ENCODE measurements at regions not wholly inside any gene's neighbourhood (a gene's known extent, or its start where the extent isn't known, plus 50 kb on each side); places are given as distances from the start of the nearest gene placed in this dataset.

GRCh38 chr19:31548941-31549340, 199.7 kb upstream of the TSHZ3 start:
- no peaks in the 10 kb centered on the region for H3K27me3 Mint-ChIP-seq (ENCODE audit: unreplicated experiment)
- no peaks in the 10 kb centered on the region for H3K36me3 Mint-ChIP-seq (ENCODE audit: low read depth, unreplicated experiment)
- H3K9me3 Mint-ChIP-seq (ENCODE audit: unreplicated experiment) = no peaks in the 10 kb centered on the region
- H3K4me3 Mint-ChIP-seq (ENCODE audit: unreplicated experiment) = no peak overlapping the region
- no peak overlapping the region for H3K27ac Mint-ChIP-seq (ENCODE audit: unreplicated experiment)
- TF ChIP-seq CTCF (IDR thresholded peaks at IDR 0.05; ENCODE audit: unreplicated experiment) = peak; percentile 51
- no peaks in the 10 kb centered on the region for H3K4me1 Mint-ChIP-seq (ENCODE audit: unreplicated experiment)
- peak; percentile 29 for DNase-seq (ENCODE audit: low spot score)

- no peaks in the 10 kb centered on the region for H3K36me3 Mint-ChIP-seq (ENCODE audit: low read depth, unreplicated experiment)
- TF ChIP-seq CTCF (IDR thresholded peaks at IDR 0.05; ENCODE audit: unreplicated experiment) = no peak
- H3K9me3 Mint-ChIP-seq (ENCODE audit: unreplicated experiment) = no peaks in the 10 kb centered on the region
- H3K27me3 Mint-ChIP-seq (ENCODE audit: unreplicated experiment) = no peaks in the 10 kb centered on the region
- H3K4me3 Mint-ChIP-seq (ENCODE audit: unreplicated experiment) = no peak overlapping the region
- H3K27ac Mint-ChIP-seq (ENCODE audit: unreplicated experiment) = no peak overlapping the region
- DNase-seq (ENCODE audit: low spot score) = no peak
- no peaks in the 10 kb centered on the region for H3K4me1 Mint-ChIP-seq (ENCODE audit: unreplicated experiment)
These were observed 204.0 kb upstream of the TSHZ3 start for GRCh38 chr19:31553112-31553845.

GRCh38 chr19:31553846-31554215, 204.6 kb upstream of the TSHZ3 start:
- no peak for TF ChIP-seq CTCF (IDR thresholded peaks at IDR 0.05; ENCODE audit: unreplicated experiment)
- DNase-seq (ENCODE audit: low spot score) = no peak
- no peak overlapping the region for H3K27ac Mint-ChIP-seq (ENCODE audit: unreplicated experiment)
- H3K4me3 Mint-ChIP-seq (ENCODE audit: unreplicated experiment) = no peak overlapping the region
- H3K27me3 Mint-ChIP-seq (ENCODE audit: unreplicated experiment) = no peaks in the 10 kb centered on the region
- H3K36me3 Mint-ChIP-seq (ENCODE audit: low read depth, unreplicated experiment) = no peaks in the 10 kb centered on the region
- H3K9me3 Mint-ChIP-seq (ENCODE audit: unreplicated experiment) = no peaks in the 10 kb centered on the region
- H3K4me1 Mint-ChIP-seq (ENCODE audit: unreplicated experiment) = no peaks in the 10 kb centered on the region

- no peak for DNase-seq (ENCODE audit: low spot score)
- Mint-ChIP-seq H3K36me3 (ENCODE audit: low read depth, unreplicated experiment) (no peaks in the 10 kb centered on the region), H3K9me3 (ENCODE audit: unreplicated experiment) (no peaks in the 10 kb centered on the region), H3K27me3 (ENCODE audit: unreplicated experiment) (no peaks in the 10 kb centered on the region), H3K4me3 (ENCODE audit: unreplicated experiment) (no peak overlapping the region), H3K27ac (ENCODE audit: unreplicated experiment) (no peak overlapping the region), H3K4me1 (ENCODE audit: unreplicated experiment) (no peaks in the 10 kb centered on the region)
- no peak for TF ChIP-seq CTCF (IDR thresholded peaks at IDR 0.05; ENCODE audit: unreplicated experiment)
These were observed 205.1 kb upstream of the TSHZ3 start for GRCh38 chr19:31554360-31554759.

- Mint-ChIP-seq H3K4me3 (ENCODE audit: unreplicated experiment) (no peak overlapping the region), H3K27ac (ENCODE audit: unreplicated experiment) (no peak overlapping the region), H3K9me3 (ENCODE audit: unreplicated experiment) (no peaks in the 10 kb centered on the region), H3K36me3 (ENCODE audit: low read depth, unreplicated experiment) (peaks cover 5% of the 10 kb centered on the region), H3K27me3 (ENCODE audit: unreplicated experiment) (no peaks in the 10 kb centered on the region), H3K4me1 (ENCODE audit: unreplicated experiment) (no peaks in the 10 kb centered on the region)
- DNase-seq (ENCODE audit: low spot score) = peak; percentile 7
- no peak for TF ChIP-seq CTCF (IDR thresholded peaks at IDR 0.05; ENCODE audit: unreplicated experiment)
These were observed 206.5 kb upstream of the TSHZ3 start for GRCh38 chr19:31555634-31556215.

All from endothelial cell (in vitro differentiated cells).